HEK293T (cell line): ENCODE measurements at regions not wholly inside any gene's neighbourhood (a gene's known extent, or its start where the extent isn't known, plus 50 kb on each side); places are given as distances from the start of the nearest gene placed in this dataset.

Source experiments
- CTCF ChIA-PET: fragments of 350-600 bp; formaldehyde crosslinking; extraction: SDS; loops from one replicate; lab custom pipeline; 2021; ENCODE audit warnings: antibody characterized with exemption, inconsistent platforms; lab: Yijun Ruan, JAX
- POLR2A ChIA-PET: fragments of 350-600 bp; formaldehyde crosslinking; extraction: SDS; loops from one replicate; lab custom pipeline; 2020; ENCODE audit warnings: antibody characterized with exemption, inconsistent platforms; lab: Yijun Ruan, JAX
- DNase-seq: peaks from one replicate; pipeline ENCODE4 v3.0.0; 2012; ENCODE audit warnings: mixed read lengths; ENCODE audit errors: extremely low spot score
- ARNT ChIP-seq: fragments of 450-650 bp; IDR thresholded peaks from 2 replicates; pipeline ENCODE4 v1.6.1; 2017; ENCODE audit warnings: mild to moderate bottlenecking
- BHLHE40 ChIP-seq: fragments of 450-650 bp; IDR thresholded peaks from 2 replicates; pipeline ENCODE4 v1.6.1; 2016; ENCODE audit warnings: mild to moderate bottlenecking, moderate library complexity, borderline replicate concordance
- CTBP1 ChIP-seq: fragments of 450-650 bp; IDR thresholded peaks from 2 replicates; pipeline ENCODE4 v1.6.1; 2016; ENCODE audit warnings: borderline replicate concordance
- ELF4 ChIP-seq: fragments of 450-650 bp; IDR thresholded peaks from 2 replicates; pipeline ENCODE4 v1.6.1; 2017; ENCODE audit warnings: antibody characterized with exemption
- FOXA1 ChIP-seq: fragments of 450-650 bp; IDR thresholded peaks from 2 replicates; pipeline ENCODE4 v1.6.1; 2016; ENCODE audit warnings: mild to moderate bottlenecking
- FOXK2 ChIP-seq: fragments of 450-650 bp; IDR thresholded peaks from 2 replicates; pipeline ENCODE4 v1.6.1; 2016; ENCODE audit warnings: mild to moderate bottlenecking
- FOXM1 ChIP-seq: fragments of 450-650 bp; IDR thresholded peaks from 2 replicates; pipeline ENCODE4 v1.6.1; 2017; ENCODE audit warnings: mild to moderate bottlenecking, borderline replicate concordance
- HDGF ChIP-seq: fragments of 450-650 bp; IDR thresholded peaks from 2 replicates; pipeline ENCODE4 v1.6.1; 2017; ENCODE audit warnings: antibody characterized with exemption, borderline replicate concordance
- L3MBTL2 ChIP-seq: fragments of 450-650 bp; conservative IDR thresholded peaks from 2 replicates; pipeline ENCODE4 v1.6.1; 2016; ENCODE audit warnings: mild to moderate bottlenecking
- LEF1 ChIP-seq: fragments of 450-650 bp; IDR thresholded peaks from 2 replicates; pipeline ENCODE4 v1.6.1; 2017; ENCODE audit warnings: mild to moderate bottlenecking, borderline replicate concordance
- NFRKB ChIP-seq: fragments of 450-650 bp; IDR thresholded peaks from 2 replicates; pipeline ENCODE4 v1.6.1; 2016; ENCODE audit warnings: mild to moderate bottlenecking, moderate library complexity
- SP1 ChIP-seq: fragments of 450-650 bp; IDR thresholded peaks from 2 replicates; pipeline ENCODE4 v1.6.1; 2017
- SUZ12 ChIP-seq: fragments of 450-650 bp; IDR thresholded peaks from 2 replicates; pipeline ENCODE4 v1.6.1; 2016; ENCODE audit warnings: mild to moderate bottlenecking
- TARDBP ChIP-seq: fragments of 450-650 bp; IDR thresholded peaks from 2 replicates; pipeline ENCODE4 v1.6.1; 2016
- ZNF384 ChIP-seq: fragments of 450-650 bp; IDR thresholded peaks from 2 replicates; pipeline ENCODE4 v1.6.1; 2016
- TF ChIP-seq, protein P1 (sequence below): fragments of 450-650 bp; IDR thresholded peaks from 2 replicates; pipeline ENCODE4 v1.6.1; 2016

DNA sequence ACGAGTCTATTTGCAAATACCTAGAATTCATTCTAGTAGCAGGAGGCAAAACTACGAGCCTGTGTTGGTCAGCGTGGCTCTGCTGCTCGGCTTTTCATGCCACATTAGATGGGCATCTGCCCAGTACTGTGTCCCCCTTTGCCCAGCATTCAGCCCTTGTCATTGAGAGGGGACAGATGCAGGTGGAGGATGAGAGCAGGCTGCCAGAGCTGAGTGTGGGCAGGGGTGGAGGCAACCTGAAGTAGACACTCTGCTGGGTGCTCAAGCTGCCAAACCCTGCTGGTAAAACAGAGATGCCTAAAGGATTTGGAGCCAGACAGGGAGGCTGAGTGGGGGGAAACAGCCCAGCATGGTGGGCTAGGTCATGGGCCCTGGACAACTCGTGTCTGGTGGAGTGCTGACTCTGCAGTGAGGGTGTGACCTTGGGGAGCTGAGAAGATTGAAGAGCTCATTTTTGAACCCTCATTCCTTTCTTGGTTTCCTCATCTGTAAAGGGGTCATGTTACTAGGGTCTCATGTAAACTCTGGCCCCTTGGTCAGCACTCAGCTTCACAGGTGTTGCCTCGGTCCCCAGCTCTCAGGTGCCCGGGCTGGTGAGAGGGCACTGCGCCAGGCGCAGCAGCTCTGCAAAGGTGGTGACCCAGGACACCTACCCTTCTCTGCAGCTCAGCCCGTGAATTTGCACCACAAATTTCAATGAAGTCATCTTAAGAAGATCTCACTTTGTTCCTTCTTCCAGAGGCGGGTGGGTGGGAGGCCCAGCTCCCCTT lies 64.2 kb upstream of the BHLHE23 start:
- TF ChIP-seq FOXM1: no peak
- no peak for TF ChIP-seq FOXK2
- no peak for TF ChIP-seq SUZ12
- no peak for TF ChIP-seq BHLHE40
- TF ChIP-seq L3MBTL2: no peak
- TF ChIP-seq SP1: no peak
- TF ChIP-seq ARNT: no peak
- TF ChIP-seq, protein P1, sequence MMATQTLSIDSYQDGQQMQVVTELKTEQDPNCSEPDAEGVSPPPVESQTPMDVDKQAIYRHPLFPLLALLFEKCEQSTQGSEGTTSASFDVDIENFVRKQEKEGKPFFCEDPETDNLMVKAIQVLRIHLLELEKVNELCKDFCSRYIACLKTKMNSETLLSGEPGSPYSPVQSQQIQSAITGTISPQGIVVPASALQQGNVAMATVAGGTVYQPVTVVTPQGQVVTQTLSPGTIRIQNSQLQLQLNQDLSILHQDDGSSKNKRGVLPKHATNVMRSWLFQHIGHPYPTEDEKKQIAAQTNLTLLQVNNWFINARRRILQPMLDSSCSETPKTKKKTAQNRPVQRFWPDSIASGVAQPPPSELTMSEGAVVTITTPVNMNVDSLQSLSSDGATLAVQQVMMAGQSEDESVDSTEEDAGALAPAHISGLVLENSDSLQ: no peak
- no peak for TF ChIP-seq FOXA1
- TF ChIP-seq NFRKB: no peak
- no peak for TF ChIP-seq ZNF384
- TF ChIP-seq TARDBP: no peak
- ChIA-PET CTCF (no interaction called here), POLR2A (no interaction called here)
- DNase-seq: no peak

DNA sequence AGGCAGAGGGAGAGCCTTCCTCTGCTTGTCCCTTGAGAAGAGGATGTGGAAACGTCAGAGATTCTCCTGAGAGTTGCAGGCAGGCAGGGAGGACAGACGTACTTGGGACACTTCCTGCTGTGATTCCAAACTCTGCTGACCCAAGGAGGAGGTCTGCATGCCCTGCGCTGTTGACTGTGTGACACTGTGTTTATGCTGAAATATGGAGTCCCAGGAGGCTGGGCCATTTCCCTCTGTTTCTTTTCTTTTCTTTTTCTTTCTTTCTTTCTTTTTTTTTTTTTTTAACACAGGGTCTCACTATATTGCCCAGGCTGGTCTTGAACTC lies 63.5 kb upstream of the BHLHE23 start:
- no peak for DNase-seq
- POLR2A ChIA-PET: no interaction called here
- TF ChIP-seq SP1 (no peak), SUZ12 (no peak), ARNT (no peak), FOXK2 (no peak), LEF1 (no peak), CTBP1 (no peak)
- CTCF ChIA-PET: no interaction called here

DNA sequence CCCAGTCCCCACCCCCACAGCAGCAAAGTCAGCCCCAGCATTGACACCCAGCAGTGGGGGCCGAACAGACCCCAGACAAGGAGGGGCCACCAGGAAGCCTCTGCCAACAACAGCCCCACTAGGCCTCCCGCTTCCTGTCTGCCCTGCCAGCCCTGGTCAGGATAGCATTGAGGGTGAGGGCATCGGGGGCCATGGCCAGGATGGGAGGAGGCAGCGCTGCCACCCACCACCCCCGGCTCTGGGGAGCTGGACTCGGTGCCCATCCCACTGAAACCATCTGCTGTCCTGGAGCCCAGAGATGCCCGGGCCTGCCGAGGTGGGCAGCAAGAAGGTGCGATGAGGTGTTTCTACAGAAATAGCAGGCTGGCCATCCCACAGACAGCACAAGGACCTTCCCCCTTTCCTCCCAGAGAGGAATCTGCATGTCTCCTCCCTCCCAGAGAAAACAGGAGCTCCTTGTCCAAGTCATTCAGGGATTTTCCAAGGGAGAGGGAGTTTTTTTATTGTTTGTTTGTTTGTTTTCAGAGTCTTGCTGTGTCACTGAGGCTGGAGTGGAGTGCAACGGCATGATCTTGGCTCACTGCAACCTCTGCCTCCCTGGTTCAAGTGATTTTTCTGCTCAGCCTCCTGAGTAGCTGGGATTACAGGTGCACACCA lies 62.1 kb upstream of the BHLHE23 start:
- POLR2A ChIA-PET: no interaction called here
- TF ChIP-seq ARNT (no peak), FOXK2 (no peak), CTBP1 (no peak), ZNF384 (no peak), TARDBP (no peak), FOXM1 (no peak), SP1 (no peak), LEF1 (no peak), ELF4 (no peak), NFRKB (no peak), FOXA1 (no peak), L3MBTL2 (no peak), BHLHE40 (no peak)
- DNase-seq: no peak
- CTCF ChIA-PET: no interaction called here

DNA sequence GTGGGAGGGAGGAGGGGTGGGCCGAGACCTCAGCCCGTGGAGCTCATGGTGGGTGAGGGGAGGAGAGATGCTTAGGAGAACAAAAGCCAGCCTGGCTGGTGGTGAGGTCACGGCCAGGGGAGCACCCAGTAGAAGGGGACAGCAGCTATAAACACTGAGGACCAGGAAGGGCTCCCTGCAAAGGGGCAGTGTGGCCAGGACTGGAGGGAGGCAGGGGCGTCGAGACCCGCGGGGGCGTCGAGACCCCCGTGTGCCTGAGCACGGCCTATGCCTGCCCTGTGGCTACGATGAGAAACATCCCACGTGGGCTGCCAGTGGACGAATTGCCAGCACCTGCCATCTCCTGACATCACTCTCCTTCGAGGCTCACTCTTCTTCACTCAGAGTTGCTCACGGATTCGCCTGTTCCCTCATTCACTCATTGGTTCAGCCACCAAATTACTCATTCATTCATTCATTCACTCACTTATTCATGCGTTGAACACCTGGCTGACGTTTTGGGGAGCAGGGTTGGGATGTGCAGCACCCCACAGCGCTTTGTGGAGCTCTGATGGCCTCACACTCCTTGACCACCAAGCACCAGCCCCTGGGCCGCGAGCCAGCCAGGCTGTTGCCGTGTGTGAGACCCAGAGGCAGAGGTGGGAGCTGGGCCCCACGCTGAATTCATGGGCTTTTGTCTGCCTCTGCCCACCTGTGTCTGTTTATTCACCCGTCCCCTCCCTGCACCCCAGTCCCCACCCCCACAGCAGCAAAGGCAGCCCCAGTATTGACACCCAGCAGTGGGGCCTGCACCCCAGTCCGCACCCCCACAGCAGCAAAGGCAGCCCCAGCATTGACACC lies 61.2 kb upstream of the BHLHE23 start:
- CTCF ChIA-PET: no interaction called here
- POLR2A ChIA-PET: no interaction called here
- no peak for TF ChIP-seq FOXK2
- TF ChIP-seq NFRKB: no peak
- TF ChIP-seq CTBP1: no peak
- DNase-seq: no peak

DNA sequence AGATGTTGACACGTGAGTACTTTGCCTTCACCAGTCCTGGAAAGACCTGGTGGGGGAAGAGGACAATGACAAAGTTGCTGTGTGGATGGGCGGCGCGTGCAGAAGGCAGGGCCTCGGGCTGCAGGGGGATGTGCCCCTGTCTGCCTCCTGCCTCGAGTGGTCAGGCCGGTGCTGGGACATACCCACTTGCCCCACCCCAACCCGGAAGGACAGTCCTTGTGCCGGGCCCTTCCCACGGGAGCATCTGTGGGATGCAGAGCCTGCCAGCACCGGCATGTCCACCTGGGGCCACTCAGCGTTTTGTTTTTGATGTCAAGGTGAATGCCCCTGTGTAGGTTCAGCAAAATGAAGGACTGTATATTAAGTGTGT lies 60.5 kb upstream of the BHLHE23 start:
- CTCF ChIA-PET: no interaction called here
- DNase-seq: no peak
- POLR2A ChIA-PET: no interaction called here
- TF ChIP-seq SUZ12: no peak
- TF ChIP-seq FOXM1: no peak
- TF ChIP-seq HDGF: no peak
- TF ChIP-seq LEF1: no peak
- TF ChIP-seq BHLHE40: no peak
- no peak for TF ChIP-seq CTBP1
- TF ChIP-seq FOXK2: no peak
- no peak for TF ChIP-seq ARNT
- no peak for TF ChIP-seq ELF4
- TF ChIP-seq, protein P1: no peak
- TF ChIP-seq SP1: no peak
- no peak for TF ChIP-seq ZNF384
- TF ChIP-seq L3MBTL2: no peak
- no peak for TF ChIP-seq NFRKB

DNA sequence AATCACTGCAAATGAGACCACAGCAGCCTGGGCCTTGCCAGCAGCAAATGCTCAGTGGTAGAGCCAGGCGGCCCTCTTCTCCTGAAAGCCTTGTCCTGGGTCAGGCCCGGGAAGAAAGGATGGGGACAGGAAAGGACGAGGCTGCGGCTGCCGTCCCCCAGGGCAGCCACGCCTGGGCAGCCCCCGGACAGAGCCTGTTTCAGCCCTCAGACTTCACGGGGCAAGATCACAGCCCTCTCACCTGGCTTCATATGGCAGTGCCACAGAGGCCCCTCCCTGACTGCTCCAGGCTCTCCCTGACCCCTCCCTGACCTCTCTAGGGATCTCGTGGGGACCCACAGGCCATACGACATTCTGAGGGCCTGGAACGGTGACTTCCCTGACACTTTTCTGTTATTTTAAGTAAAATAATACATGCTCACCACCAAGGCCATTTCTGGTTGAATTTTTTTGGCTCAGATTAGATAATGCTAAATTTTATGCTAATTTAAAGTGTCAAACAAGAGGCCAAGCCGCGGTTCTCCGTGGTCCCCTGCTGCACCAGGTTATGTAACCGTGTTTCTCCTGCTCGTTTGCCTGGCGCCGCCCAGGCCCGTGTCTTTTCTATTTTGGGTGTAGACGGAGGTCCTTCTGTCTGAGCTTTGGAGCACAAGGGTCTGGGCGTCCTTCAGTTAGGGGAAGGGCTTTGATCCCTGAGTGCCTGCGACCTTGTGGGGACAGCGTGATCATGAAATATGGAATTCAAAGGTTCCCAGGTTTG lies 59.9 kb upstream of the BHLHE23 start:
- no peak for DNase-seq
- no peak for TF ChIP-seq FOXM1
- TF ChIP-seq CTBP1: no peak
- no peak for TF ChIP-seq NFRKB
- TF ChIP-seq HDGF: no peak
- no peak for TF ChIP-seq LEF1
- TF ChIP-seq ELF4: no peak
- no peak for TF ChIP-seq ARNT
- no peak for TF ChIP-seq BHLHE40
- TF ChIP-seq FOXK2: no peak
- TF ChIP-seq SUZ12: no peak
- CTCF ChIA-PET: no interaction called here
- POLR2A ChIA-PET: no interaction called here
